Mammary epithelial cell (primary cell): ENCODE measurements at regions not wholly inside any gene's neighbourhood (a gene's known extent, or its start where the extent isn't known, plus 50 kb on each side); places are given as distances from the start of the nearest gene placed in this dataset.

ENCODE experiments used
- EZH2 ChIP-seq: IDR thresholded peaks from 2 replicates; pipeline ENCODE4 v1.6.1; 2012; ENCODE audit warnings: low read length, inconsistent platforms, borderline replicate concordance
- TF ChIP-seq, protein P1 (sequence below), 2 donors: IDR thresholded peaks in 1 of 2; conservative IDR thresholded peaks in 1 of 2; 2 replicates each; pipeline ENCODE4 v1.5.1; 2011 to 2012; ENCODE audit warnings: inconsistent platforms in 2 of 2, low read length in 2 of 2, mild to moderate bottlenecking in 2 of 2, control low read depth in 1 of 2, low read depth in 1 of 2; ENCODE audit not compliant: insufficient read depth in 1 of 2; ENCODE audit errors: extremely low read depth in 1 of 2

DNA sequence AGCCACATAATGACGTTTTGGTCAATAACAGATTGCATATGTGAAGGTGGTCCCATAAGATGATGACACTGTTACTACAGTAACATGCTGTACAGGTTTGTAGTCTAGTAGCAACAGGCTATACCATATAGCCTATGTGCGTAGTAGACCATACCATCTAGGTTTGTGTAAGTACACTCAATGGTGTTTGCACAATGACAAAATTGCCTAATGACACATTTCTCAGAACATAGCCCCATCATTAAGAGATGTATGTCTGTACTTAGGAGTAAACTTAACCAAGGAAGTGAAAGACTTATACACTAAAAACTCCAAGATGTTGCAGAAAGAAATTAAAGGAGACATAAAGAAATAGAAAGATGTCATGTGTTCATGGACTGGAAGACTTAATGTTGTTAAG is 66.2 kb downstream of the RPLP1 start:
- TF ChIP-seq, protein P1, sequence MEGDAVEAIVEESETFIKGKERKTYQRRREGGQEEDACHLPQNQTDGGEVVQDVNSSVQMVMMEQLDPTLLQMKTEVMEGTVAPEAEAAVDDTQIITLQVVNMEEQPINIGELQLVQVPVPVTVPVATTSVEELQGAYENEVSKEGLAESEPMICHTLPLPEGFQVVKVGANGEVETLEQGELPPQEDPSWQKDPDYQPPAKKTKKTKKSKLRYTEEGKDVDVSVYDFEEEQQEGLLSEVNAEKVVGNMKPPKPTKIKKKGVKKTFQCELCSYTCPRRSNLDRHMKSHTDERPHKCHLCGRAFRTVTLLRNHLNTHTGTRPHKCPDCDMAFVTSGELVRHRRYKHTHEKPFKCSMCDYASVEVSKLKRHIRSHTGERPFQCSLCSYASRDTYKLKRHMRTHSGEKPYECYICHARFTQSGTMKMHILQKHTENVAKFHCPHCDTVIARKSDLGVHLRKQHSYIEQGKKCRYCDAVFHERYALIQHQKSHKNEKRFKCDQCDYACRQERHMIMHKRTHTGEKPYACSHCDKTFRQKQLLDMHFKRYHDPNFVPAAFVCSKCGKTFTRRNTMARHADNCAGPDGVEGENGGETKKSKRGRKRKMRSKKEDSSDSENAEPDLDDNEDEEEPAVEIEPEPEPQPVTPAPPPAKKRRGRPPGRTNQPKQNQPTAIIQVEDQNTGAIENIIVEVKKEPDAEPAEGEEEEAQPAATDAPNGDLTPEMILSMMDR (conservative IDR thresholded peaks at IDR 0.05 in 1 of 2, IDR thresholded peaks at IDR 0.05 in 1 of 2; ENCODE audit: extremely low read depth in 1 of 2, insufficient read depth in 1 of 2, low read depth in 1 of 2, low read length in 2 of 2), result no peak
- no peak for TF ChIP-seq EZH2
